HepG2 (cell line): ENCODE measurements at regions not wholly inside any gene's neighbourhood (a gene's known extent, or its start where the extent isn't known, plus 50 kb on each side); places are given as distances from the start of the nearest gene placed in this dataset.

ENCODE experiments used
- AHR ChIP-seq: IDR thresholded peaks from 2 replicates; pipeline ENCODE4 v1.6.1; 2018; ENCODE audit warnings: missing genetic modification reagents, missing compliant biosample characterization
- ARID4A ChIP-seq: sonication (generic); formaldehyde crosslinking; IDR thresholded peaks from 2 replicates; pipeline ENCODE4 v1.5.0; 2020; ENCODE audit warnings: mild to moderate bottlenecking, missing genetic modification reagents, borderline replicate concordance
- BHLHE40 ChIP-seq: IDR thresholded peaks from 2 replicates; pipeline ENCODE4 v1.6.1; 2011; ENCODE audit warnings: low read length, improper control_type of control experiment
- HINFP ChIP-seq: sonication (generic); formaldehyde crosslinking; IDR thresholded peaks from 2 replicates; pipeline ENCODE4 v1.4.0; 2020; ENCODE audit warnings: low read depth, mild to moderate bottlenecking, missing genetic modification reagents
- SOX13 ChIP-seq, 3 experiments: fragments of 450-650 bp in 1 of 3; sonication (generic) in 1 of 3; formaldehyde crosslinking in 1 of 3; IDR thresholded peaks in 2 of 3; conservative IDR thresholded peaks in 1 of 3; 2 replicates each; pipeline versions ENCODE4 v1.5.0 to v1.6.1; 2016 to 2020; ENCODE audit warnings: antibody characterized with exemption in 1 of 3, mild to moderate bottlenecking in 1 of 3, missing compliant biosample characterization in 1 of 3, missing genetic modification reagents in 1 of 3, moderate library complexity in 1 of 3
- SP4 ChIP-seq: sonication (generic); formaldehyde crosslinking; IDR thresholded peaks from 2 replicates; pipeline ENCODE4 v1.8.1; 2023; ENCODE audit warnings: mild to moderate bottlenecking, missing genetic modification reagents
- U2AF2 ChIP-seq: fragments of 200-400 bp; formaldehyde crosslinking; IDR thresholded peaks from 2 replicates; pipeline ENCODE4 v1.6.1; 2017; ENCODE audit warnings: low read depth, mild to moderate bottlenecking, low read length
- WIZ ChIP-seq: sonication (generic); formaldehyde crosslinking; IDR thresholded peaks from 2 replicates; pipeline ENCODE4 v1.5.1; 2020; ENCODE audit warnings: mild to moderate bottlenecking, missing genetic modification reagents
- ZGPAT ChIP-seq: IDR thresholded peaks from 2 replicates; pipeline ENCODE4 v1.6.1; 2016; ENCODE audit warnings: mild to moderate bottlenecking
- ZNF329 ChIP-seq: sonication (generic); formaldehyde crosslinking; IDR thresholded peaks from 2 replicates; pipeline ENCODE4 v1.9.0; 2021; ENCODE audit warnings: low read depth, mild to moderate bottlenecking, missing genetic modification reagents
- ZNF446 ChIP-seq: sonication (generic); formaldehyde crosslinking; IDR thresholded peaks from 2 replicates; pipeline ENCODE4 v1.5.0; 2020; ENCODE audit warnings: mild to moderate bottlenecking, missing genetic modification reagents
- ZNF572 ChIP-seq: sonication (generic); formaldehyde crosslinking; IDR thresholded peaks from 2 replicates; pipeline ENCODE4 v1.5.1; 2020; ENCODE audit warnings: mild to moderate bottlenecking, missing genetic modification reagents
- ZNF788 ChIP-seq: sonication (generic); formaldehyde crosslinking; IDR thresholded peaks from 2 replicates; pipeline ENCODE4 v1.5.0; 2020; ENCODE audit warnings: mild to moderate bottlenecking, missing genetic modification reagents, borderline replicate concordance
- ZZZ3 ChIP-seq: sonication (generic); formaldehyde crosslinking; IDR thresholded peaks from 2 replicates; pipeline ENCODE4 v1.4.0; 2020; ENCODE audit warnings: missing genetic modification reagents, mild to moderate bottlenecking, borderline replicate concordance
- TF ChIP-seq, protein P1 (sequence below): sonication (generic); formaldehyde crosslinking; conservative IDR thresholded peaks from 2 replicates; pipeline ENCODE4 v1.8.0; 2022; ENCODE audit warnings: mild to moderate bottlenecking, moderate library complexity, missing genetic modification reagents
- TF ChIP-seq, protein P2 (sequence below): IDR thresholded peaks from 2 replicates; pipeline ENCODE4 v1.6.1; 2016

DNA sequence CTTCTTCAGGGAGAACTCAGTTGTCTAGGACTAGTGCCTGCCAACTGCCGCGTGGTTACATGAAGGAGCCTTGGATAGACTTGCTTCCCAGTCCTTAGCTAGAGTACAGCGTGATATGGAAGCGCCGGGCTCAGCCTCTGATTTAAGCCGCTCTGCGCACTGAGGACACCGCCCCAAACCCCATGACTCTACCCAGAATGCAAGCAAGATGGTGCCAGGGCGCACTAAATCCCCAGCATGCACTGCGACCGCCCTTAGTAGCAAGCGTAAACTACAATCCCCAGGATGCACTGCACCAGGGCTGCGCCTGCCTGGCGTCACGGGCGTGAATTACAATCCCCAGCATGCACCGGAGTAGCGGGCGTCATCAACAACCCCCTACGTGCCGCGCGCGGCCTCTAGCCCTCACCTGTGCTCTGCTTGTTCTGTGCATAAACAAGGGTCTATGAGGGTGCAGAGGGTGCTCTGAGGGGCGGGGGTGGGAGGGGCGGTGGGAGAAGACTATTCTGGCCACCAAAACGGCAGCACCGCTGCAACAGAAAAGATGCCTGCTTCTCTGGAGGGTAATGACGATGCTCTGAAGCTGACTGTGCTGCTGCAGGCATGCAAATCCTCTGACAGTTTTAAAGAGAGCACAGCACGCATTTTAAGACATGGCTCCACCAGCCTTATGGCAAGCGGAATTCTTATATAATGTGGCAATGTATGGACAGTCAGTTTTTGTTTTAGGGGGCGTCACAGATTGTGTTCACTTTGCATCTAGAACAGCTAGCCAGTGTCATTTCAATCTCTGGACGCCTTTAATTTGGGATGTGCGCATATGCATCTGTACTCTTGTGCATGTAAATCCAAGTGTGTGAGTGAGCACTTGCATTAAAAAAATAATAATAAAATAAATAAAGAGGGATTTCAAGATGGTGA, 282.5 kb upstream of the MYT1L start (continued):
- peak; percentile 34; the same call in 1 of the 2 replicates for TF ChIP-seq ARID4A (CRISPR knock-in tag)
- no peak for TF ChIP-seq SOX13 (IDR thresholded peaks at IDR 0.05)
- TF ChIP-seq SOX13 (CRISPR knock-in tag; conservative IDR thresholded peaks at IDR 0.05 in 1 of 2, IDR thresholded peaks at IDR 0.05 in 1 of 2) = 0 out of 4 replicates have a peak, but pooled peaks of 1 of the 2 experiments have one; percentile 5
- TF ChIP-seq ZGPAT (CRISPR knock-in tag) = no peak; the same call in 1 of the 2 replicates
- TF ChIP-seq HINFP (CRISPR knock-in tag) = 0 out of 2 replicates have a peak, but pooled peaks have one; percentile 40
- no peak for TF ChIP-seq ZNF329 (CRISPR knock-in tag)
- TF ChIP-seq ZZZ3 = 0 out of 2 replicates have a peak, but pooled peaks have one; percentile 32
- 0 out of 2 replicates have a peak, but pooled peaks have one; percentile 40 for TF ChIP-seq ZNF572 (CRISPR knock-in tag)
- peak; percentile 99 for TF ChIP-seq WIZ
- no peak for TF ChIP-seq U2AF2
- TF ChIP-seq AHR (CRISPR knock-in tag) = no peak
- TF ChIP-seq ZNF446 (CRISPR knock-in tag) = no peak
- TF ChIP-seq, protein P1, sequence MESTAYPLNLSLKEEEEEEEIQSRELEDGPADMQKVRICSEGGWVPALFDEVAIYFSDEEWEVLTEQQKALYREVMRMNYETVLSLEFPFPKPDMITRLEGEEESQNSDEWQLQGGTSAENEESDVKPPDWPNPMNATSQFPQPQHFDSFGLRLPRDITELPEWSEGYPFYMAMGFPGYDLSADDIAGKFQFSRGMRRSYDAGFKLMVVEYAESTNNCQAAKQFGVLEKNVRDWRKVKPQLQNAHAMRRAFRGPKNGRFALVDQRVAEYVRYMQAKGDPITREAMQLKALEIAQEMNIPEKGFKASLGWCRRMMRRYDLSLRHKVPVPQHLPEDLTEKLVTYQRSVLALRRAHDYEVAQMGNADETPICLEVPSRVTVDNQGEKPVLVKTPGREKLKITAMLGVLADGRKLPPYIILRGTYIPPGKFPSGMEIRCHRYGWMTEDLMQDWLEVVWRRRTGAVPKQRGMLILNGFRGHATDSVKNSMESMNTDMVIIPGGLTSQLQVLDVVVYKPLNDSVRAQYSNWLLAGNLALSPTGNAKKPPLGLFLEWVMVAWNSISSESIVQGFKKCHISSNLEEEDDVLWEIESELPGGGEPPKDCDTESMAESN (CRISPR knock-in tag) = 0 out of 2 replicates have a peak, but pooled peaks have one; percentile 53
- TF ChIP-seq, protein P2, sequence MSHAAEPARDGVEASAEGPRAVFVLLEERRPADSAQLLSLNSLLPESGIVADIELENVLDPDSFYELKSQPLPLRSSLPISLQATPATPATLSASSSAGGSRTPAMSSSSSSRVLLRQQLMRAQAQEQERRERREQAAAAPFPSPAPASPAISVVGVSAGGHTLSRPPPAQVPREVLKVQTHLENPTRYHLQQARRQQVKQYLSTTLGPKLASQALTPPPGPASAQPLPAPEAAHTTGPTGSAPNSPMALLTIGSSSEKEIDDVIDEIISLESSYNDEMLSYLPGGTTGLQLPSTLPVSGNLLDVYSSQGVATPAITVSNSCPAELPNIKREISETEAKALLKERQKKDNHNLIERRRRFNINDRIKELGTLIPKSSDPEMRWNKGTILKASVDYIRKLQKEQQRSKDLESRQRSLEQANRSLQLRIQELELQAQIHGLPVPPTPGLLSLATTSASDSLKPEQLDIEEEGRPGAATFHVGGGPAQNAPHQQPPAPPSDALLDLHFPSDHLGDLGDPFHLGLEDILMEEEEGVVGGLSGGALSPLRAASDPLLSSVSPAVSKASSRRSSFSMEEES (CRISPR knock-in tag) = peak; percentile 53; the same call in 1 of the 2 replicates
- TF ChIP-seq SP4 (CRISPR knock-in tag) = 0 out of 2 replicates have a peak, but pooled peaks have one; percentile 56
- peak; percentile 65 for TF ChIP-seq BHLHE40
- peak; percentile 68; the same call in 1 of the 2 replicates for TF ChIP-seq ZNF788 (CRISPR knock-in tag)
